Dedifferentiated amniotic fluid mesenchymal stem cell (primary cell): ENCODE measurements at regions not wholly inside any gene's neighbourhood (a gene's known extent, or its start where the extent isn't known, plus 50 kb on each side); places are given as distances from the start of the nearest gene placed in this dataset.

Experiments used
- DNase-seq: peaks from one replicate; pipeline ENCODE4 v3.0.0-alpha.2; 2016; ENCODE audit errors: extremely low spot score

DNA sequence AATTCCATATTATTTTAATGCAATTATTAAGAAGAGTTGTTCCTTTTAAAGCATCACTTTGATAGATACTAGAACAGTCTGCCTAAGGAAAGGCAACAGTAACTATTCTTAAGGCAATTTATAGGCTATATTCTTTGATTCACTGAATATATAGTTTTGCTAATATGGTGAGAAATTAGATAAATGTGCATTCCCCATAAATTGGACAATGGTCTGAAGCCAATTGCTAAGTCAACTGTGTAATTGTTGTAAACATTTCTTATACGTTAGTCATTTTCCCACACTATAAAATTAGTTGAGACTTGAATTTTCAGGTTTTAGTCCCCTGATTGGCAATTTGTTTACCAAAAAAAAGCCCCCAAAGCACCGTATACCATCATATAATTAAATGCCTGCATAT, 263.0 kb upstream of the NECTIN3 start:
- DNase-seq, result no peak

DNA sequence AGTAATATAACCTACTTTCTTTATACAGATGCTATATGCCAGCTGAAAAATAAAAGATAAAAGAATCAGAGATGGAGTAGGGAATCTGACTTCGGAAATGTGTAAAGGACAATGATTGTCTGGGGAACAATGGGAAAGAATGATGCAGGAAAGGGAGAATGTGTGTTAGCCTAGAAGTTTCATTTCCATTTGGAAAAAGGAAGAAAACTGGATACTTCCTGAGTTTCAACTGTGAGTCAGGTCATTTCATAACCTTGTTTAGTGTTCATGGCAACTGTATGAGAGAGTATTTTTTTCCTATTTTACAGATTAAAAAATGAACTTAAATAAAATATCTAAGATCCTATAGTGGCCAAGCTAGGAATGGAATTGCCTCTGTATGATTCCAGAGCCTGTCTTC, 261.3 kb upstream of the NECTIN3 start:
- peak; percentile 27 for DNase-seq

DNA sequence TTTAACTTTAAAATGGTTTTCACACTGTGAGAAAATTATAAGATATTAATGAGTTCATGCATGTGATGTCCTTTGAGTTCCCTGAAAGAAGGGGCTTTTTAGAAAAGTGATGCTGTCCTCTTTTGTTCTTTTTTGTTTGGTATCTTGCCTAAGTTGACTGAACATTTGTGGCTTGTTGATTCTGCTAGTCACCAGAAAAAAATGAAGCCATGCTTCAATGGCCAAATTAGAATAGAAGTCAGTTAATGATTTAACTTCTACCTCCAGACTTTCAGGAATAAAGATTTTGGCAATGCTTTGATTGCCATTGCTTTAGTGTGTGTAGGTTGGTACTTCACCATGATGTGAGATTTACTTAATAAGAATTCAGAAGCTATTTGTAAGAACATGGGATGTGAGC, 260.6 kb upstream of the NECTIN3 start:
- no peak for DNase-seq

DNA sequence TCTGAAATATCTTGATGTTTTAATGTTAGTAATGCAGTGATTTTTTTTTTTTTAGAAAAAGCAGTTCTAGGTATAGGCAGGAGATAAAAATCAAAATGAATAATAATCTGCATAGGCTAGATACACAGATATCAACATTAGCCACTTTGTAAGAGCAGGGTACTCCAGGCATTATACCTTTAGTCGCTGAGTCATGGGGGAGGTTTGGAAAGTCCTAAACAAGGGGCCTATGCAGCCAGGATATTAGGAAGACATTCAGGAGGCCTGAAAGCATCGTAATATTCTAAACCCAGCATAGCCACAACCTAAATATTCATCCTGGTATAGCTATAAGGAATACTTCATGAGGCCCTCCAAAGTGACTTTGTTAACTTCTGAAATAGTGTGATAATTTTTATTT, 258.1 kb upstream of the NECTIN3 start:
- no peak for DNase-seq

DNA sequence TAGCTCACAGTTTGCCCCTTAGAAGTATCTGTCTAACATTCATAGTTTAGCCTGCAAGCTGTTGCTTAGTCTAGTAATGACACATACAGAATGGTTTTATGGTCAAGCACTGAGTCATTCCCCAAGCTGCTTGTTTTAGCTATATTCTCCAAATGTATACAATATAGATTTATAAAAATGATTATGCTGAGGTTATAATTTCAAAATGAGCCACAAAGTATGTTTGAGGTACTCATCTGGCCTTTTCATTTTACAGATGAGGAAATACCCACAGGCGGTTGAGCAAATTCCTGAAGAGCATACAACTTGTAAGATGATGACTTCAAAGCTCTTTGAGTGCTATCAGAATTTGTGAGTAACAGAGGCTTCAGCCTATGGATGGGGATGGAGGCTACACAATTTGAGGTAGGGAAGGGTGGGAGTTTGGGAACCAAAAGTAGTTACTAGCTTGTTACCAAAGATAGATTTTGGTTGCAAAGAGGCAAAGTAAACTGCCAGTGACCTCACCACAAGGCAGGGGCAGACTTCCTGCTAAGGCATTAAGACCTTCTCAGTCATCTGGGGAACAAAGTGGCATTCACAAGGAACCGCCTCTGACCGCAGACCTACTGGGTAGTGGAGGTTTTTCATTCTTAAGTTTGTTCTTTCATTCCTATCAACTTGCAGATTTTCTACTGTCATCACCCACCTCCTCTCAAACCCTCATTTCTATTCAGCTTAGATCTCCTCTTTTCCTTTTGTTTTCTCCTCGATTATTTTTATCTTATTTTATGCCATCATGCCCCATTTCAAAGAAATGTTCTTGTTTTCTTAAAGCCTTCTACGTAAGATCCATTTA, 257.2 kb upstream of the NECTIN3 start:
- peak; percentile 73 for DNase-seq

DNA sequence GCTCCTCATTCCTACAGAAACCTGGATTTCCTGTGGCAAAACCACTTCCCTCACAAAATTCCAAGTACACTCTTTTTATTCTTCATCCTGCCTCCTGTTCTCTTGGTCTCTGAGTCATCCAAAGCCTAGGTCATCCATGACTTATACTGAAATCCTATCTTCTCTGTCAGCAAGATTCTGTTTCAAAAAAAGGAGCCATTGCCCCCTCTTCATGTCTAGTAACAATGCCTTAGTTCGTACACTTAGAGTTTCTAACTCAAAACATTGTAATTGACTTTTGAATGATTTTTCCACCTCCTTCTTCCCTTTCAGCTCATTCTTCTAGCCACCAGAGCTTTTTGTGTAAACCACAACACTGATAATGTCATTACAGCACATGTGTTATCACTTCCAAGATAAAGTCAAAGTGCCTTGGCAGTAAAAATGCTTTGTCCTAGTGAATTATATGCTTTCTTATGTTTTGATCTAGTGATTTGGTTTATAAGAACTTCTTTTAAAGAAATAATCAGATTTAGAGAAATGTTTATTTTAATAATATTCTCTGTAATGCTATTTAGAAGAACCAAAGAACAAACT, 256.5 kb upstream of the NECTIN3 start:
- DNase-seq, result peak; percentile 34

DNA sequence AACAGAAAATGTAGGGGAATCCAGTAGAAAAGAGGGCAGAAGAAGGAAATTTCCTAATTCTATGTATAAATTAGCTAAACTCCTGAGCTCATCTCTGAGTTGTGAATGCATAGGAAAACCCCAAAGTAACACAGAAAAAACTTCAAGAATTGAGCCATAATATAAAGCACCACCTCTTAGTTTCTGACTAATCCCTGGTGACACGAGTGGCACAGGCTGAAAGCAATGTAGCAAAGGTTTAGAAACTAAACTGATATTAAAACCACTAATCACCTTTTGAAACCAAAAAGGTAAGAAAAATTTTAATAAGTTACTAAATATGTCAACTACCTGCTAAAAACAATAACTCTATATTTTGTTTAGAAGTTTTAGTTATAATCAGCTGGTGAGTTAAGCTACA, 255.6 kb upstream of the NECTIN3 start:
- DNase-seq, result no peak

DNA sequence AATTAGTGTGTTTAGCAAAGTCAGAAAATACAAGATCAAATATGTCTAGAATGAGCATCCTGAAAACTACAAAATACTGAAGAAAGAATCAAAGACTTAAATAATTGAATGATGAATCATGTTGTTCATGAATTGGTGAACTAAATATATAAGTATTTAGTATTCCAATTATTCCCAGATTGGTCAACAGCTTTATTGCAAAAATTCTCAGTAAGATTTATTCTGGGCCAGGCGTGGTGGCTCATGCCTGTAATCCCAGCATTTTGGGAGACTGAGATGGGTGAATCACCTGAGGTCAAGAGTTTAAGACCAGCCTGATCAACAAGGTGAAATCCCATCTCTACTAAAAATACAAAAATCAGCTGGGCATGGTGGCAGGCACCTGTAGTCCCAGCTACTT, 250.0 kb upstream of the NECTIN3 start:
- no peak for DNase-seq

DNA sequence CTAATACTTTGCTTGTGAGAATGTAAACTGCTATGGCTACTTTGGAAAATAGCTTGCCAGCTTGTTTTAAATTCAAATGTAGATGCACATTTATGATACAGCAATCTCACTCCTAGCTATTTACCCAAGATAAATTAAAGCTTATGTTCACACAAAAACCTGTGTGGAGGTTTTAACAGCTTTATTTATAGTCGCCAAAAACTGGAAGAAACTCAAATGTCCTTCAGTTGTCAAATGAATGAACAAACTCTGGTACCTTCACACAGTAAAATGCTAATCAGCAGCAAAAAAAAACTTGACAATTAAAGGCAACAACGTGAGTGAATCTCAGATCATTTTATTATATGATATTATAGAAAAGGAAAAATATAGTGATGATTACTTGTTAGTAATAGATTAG, 248.6 kb upstream of the NECTIN3 start:
- DNase-seq, result no peak

DNA sequence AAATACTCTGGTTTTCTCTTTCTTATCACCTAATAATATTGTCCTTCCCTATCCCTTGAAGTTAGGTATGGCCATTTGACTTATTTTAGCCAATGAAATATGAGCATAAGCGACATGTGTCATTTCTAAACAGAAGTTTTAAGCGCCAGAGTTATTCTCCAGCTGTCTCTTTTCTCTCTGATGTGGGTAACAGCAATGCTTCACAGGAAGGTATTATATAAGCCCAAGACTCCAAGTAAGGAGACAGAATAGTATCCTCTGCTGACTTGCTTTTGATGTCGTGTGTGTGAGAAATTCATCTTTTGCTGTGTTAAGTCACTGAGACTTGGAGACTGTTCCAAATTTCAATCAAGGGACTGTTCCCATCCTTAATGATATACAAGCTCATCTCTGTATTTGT, 224.6 kb upstream of the NECTIN3 start:
- no peak for DNase-seq

DNA sequence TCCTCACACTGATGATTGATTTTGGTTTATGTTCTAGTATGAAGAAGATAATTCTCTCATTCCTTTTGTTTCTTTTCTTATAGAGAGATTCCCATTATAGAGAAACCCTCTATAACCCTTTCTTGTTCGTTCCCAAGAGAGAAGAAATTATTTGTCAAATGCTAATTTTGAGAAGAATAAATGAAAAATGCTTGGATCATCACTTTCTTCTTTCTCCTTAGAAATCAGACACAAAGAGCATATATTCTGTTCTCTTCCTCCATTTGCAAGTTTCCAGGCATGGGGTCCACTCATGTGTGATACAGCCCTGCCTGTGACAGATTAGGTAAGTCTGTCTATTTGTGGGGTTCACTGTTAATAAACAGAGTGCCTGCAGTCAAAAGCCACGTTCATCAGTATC, 222.6 kb upstream of the NECTIN3 start:
- DNase-seq, result no peak

DNA sequence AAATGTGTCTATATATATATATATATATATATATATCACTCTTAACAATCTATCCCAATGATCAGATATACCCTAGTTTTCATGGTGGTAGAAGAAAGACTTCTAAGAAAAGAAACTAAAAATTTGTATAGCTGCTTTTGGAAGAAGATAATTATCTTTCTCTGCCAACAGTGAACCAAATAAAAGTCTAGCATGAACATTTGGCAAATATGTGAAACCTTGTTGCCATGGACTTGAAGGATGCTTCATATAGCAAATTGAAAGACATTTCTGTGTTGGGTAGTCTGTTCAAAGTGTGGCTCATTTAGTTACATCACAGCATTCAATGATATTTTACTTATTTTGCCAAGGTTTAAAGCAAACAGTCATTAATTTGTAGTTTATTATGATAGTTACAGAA, 219.9 kb upstream of the NECTIN3 start:
- DNase-seq, result no peak

DNA sequence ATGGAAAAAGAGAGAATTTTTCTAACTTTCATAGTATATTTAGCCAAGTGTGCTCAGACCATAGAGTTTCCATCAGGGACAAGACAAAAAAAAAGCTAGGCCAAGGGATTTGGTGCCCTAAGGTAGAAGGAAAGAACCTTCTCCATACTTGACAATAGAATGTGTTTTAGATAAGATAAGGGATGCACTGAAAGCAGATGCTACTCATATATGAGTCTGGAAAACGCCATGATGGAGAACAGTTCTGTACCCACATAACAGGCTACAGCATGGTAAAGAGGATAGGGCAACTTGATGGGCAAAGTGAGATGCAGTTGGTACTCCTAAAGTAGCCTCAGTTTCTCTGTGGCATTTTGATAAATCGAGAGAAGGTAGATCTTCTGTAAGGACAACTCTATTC, 216.4 kb upstream of the NECTIN3 start:
- DNase-seq, result no peak

DNA sequence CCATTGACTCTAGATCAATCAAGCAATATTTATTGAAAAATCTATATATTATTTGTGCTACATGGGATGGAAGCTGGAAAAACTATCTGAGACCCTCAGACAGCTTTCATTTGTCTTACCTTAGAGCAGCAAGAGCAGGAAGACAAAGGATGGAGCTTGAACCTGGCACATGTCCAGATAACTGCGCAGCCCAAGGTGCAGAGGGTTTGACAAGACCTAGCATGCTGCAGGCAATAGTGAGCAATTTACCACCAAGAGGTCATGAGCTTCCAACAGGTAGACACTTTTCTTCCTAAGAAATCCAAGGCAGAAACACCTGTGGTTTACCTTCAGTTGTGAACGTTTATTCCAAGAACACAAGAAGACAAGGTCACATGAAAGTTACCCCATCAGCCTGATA, 214.7 kb upstream of the NECTIN3 start:
- DNase-seq, result no peak

DNA sequence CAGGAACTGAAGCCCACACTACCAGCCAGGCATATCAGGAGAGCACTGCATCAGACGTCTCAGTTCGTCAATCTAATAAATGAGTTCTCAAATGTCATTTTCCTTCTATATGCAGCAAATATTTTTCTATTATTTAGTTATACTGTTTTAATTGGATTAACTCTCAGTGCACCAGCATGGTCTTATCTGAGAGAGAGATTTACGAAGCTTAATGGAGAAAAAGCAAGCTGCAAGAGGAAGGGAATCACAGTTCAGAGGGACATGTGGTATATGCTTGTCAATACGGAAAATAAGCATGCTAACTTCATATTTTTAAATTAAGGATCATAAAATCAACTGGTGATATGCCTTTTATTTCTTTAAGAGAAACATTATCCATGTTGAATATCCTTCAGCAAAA, 213.1 kb upstream of the NECTIN3 start:
- DNase-seq, result no peak

DNA sequence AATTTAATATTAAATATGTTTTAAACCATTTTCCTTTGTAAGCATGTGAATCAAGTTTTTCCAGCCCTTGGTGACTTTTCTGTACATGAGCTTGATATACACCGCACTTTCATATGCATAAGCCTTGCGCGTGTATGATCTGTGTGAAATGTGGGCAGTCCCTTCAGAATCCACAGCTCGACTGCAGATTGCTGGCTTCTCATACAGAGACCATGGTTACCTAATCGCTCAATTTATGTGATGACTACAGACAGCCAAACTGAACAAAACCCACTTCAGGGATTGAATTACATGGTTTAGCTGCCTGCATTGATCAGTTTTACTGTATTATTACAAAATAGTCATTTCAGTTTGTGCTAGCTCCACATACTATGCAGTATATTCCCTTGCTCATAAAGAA, 212.3 kb upstream of the NECTIN3 start:
- no peak for DNase-seq

DNA sequence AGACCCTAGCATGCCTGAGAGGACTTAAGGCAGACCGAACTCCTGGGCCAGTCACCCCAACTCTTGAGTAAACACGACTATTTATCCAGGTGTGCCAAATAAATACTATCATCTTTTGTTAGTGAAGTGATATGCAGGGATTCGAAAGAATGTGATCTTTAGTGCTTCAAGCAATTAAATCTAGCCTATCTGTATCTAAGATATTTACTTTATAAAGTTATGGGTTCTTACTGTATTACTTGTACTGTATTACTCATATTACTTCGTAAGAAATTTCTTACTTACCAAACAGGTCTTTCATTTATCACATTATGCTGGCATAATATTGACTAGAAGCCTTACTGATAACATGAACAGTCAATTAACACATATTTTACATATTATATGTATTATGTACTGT, 211.6 kb upstream of the NECTIN3 start:
- no peak for DNase-seq

DNA sequence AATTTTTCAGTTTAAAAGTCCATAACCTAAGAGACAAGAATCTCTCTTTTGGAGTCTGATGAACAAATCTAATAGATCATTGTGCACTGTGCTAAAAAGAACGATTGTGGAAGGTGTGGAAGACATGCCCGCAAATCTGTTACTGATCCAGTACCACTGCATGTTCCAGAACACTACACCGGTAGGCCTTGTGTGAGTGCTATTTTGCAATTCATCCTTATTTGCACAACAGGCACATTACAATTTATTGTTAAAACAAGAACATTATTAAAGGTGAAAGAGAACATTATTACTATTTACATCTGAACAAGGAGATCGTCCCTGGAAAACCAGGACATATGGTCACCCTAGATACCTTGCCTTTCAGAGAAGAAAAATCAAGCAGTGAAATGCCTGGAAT, 205.7 kb upstream of the NECTIN3 start:
- no peak for DNase-seq

DNA sequence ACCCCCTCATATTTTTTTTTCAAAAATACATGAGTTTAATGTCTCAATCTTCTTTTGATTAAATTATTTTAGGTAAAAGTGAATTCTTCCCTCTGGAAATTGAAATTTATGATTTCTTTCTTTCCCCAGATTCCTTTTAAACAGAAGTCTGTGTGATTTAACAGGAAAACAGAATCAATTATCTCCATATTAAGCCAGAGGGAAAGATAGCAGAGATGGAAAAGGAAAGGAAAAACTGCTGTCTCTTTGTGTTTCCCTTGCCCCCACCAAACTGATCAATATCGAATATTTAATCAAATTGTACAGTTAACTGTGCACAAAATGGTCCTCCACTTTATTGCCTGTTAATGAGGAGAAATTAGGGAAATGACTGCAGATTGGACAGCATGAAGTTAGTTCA, 203.5 kb upstream of the NECTIN3 start:
- no peak for DNase-seq

DNA sequence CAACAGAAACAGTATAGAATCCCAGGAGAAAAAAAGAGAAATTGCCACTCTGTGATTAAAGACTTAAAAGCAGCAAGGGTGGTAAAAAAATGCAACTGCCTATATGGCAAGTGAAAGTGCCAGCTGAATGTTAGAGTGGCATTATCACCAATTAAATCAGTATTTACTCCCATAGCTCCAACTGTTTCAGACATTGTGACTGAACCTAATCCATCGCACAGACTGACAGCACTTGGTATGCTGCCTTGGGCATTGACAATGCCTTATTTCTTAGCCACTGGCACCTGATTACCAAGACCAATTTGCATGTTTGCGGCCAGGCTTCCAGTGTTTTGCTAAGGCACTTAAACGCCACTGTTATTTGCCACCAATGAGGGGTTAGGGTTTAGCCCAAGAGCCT, 201.9 kb upstream of the NECTIN3 start:
- DNase-seq, result no peak

DNA sequence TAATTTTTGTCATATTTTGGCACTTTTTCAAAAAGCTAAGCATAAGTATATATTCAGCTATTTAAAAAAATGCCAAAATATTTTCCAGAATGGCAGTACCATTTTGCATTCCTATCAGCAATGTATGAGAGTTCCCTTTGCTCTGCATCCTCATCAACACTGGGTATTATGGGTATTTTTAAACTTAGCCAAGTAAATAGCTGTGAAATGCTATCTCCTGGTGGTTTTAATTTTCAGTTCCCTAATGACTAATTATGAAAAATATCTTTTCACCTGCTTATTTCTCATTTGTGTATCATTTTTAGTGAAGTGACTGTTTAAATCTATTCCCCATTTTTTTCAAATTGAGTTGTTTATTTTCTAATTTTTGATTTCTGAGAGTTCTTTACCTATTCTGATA, 199.7 kb upstream of the NECTIN3 start:
- no peak for DNase-seq

DNA sequence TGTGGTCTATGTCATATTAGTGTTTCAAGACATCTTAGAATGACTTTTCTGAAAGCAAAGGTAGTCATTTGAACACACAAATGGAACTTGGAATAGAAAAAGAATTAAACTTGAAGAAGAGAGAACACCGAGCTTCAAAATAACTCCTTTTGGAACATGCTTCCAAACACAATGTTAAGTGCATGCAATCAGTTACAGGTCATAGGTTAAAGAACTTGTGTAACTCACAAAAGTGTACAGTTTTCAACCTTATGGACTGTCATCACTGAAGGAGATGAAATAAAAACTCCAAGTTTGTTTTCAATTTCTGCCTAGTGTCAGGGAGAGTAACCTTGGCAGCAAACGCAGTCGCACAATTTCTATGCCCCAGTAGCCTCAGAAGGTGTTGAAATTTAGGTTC, 192.9 kb upstream of the NECTIN3 start:
- DNase-seq, result no peak

DNA sequence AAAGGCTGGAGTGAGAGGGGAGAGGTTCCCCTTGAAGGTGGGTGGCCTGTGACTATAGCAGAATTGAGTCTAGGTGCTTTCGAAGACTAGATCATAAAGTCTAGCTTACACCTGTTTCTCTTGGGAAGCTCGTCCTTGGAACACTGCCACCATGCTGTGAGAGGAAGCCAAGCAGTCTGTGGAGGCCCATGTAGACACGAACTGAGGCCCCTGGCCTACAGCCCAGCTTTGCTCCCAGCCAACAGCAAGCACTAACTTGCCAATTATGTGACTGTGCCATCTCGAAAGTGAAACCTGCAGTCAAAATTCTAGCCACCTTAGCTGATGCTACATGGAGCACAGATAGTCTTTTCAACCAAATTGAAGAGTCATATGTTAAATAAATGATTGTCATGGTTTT, 190.5 kb upstream of the NECTIN3 start:
- no peak for DNase-seq
